ENCODE measurements at regions not wholly inside any gene's neighbourhood (a gene's known extent, or its start where the extent isn't known, plus 50 kb on each side); places are given as distances from the start of the nearest gene placed in this dataset.

- DNase-seq (ENCODE audit: low read depth in 3 of 3): no peak
Observed at GRCh38 chr15:95998935-95999334, 331.6 kb upstream of the NR2F2 start.

DNA sequence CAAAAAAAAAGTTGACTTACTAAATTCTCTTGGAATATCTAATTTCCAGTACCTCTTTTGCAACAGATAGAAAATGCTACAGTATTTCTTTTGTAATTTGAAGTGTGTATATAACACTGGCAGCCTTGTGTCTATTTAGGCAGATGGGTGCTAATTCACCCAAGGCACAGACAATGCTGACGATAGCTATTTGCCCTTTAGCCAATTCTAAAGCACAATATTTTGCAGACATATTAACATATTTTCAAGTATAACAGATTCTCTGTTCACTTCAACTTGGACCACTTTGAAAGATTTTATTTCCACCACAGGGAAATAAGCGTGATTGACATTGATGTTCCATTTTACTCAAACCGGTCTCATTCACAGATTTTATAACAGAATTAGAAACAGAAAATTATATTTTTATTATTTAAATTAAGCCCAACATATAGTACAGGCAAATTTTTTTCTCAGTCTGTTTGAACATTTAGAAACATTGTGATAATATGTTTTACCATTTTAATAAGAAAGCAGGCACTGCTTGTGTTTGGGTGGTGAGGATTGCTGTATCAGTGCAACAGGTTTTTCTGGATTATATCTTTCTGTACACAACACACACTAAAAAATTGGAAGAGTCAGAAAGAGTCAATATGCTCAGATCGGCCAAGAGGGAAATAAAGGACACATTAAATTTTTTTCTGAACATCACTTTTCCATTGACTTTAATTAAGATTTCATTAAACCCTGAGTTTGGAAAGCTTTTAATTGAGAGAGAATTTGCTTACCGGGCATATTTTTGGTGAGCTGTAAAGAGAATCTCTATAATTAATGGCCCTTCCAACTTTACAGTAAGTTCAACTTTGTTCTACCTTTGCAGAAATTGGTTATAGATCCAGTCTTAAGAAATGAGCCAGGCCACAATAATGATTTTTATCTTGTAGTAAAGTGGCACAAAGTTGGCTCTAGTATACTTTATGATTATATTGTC lies 327.3 kb upstream of the NR2F2 start:
- DNase-seq (ENCODE audit: low read depth in 3 of 3): no peak

GRCh38 chr15:96005906-96006305 lies 324.6 kb upstream of the NR2F2 start:
- DNase-seq (ENCODE audit: low read depth in 3 of 3): no peak

GRCh38 chr15:96011136-96011535 lies 319.4 kb upstream of the NR2F2 start:
- DNase-seq (ENCODE audit: low read depth in 3 of 3): no peak

GRCh38 chr15:96014939-96015338 lies 315.6 kb upstream of the NR2F2 start:
- no peak for DNase-seq (ENCODE audit: low read depth in 3 of 3)

DNA sequence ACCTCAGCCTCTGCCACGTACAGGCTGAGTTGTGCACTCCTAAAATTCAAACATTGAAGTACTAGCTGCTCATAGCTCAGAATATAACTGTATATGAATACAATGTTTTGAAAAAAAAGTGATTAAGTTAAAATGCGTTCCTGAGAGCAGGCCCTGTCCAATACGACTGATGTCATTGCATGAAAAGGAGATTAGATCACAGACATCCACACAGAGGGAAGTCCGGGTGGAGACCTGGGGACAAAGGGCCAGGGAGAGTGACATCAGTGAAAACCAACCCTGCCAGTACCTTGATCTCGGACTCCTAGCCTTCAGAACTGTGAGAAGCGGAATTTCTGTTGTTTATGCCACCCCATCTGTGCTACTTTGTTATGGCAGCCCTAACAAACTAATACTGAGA lies 311.4 kb upstream of the NR2F2 start:
- no peak for DNase-seq (ENCODE audit: low read depth in 3 of 3)

DNA sequence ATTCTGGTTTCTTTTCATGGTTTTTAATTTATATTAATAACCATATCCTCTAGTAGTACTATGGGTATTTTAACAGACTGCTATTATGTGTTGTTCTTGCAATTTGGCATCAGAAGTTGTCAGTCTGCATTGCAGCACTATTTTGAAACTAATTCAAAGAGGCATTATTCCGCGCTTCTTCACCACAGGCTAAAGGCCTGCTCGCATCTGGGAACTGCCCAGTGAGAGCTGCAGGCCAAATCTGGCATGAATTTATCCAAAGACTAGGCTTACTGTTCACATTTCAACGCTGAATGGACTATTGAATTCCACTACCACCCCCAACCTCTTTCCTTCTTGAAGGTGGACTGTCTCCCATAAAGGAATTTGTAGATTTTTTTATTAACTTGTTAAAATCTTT lies 310.4 kb upstream of the NR2F2 start:
- DNase-seq (ENCODE audit: low read depth in 3 of 3): no peak

DNA sequence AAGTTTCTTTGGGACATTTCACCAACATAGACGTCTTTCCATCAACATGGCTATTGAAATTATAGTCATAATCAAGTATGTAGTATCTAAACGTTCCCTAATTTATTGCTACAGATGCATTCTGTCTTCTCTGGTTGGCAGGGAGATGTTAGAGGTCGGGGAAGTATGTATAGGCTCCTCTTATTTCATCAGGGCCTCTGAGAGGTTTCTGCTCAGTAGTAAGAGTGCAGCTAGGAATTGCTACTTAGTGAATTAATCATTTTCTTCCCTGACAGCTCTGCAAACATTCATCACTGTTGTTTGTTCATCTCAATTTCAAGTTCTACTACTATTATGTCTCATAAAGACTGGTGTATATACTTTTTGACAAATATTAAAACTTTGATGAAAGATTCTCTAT lies 309.7 kb upstream of the NR2F2 start:
- DNase-seq (ENCODE audit: low read depth in 3 of 3): no peak

- DNase-seq (ENCODE audit: low read depth in 3 of 3): no peak
Observed at GRCh38 chr15:96023081-96023480, 307.4 kb upstream of the NR2F2 start.

DNA sequence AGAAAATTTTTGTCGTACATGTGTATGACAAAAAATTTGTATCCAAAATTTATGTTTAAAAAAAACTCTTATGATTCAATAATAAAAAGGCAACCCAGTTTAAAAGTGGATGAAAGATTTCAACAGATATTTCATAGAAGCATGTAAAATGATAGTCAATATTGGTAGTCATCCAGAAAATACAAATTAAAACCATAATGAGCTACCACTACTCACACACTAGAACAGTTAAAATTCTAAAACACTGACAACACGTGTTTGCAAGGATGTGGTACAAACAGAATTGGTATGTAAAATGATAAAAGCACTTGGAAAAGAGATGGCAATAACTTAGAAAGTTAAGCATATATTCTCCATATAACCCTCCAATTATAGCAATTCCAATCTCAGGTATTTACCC lies 303.0 kb upstream of the NR2F2 start:
- DNase-seq (ENCODE audit: low read depth in 3 of 3): no peak

DNA sequence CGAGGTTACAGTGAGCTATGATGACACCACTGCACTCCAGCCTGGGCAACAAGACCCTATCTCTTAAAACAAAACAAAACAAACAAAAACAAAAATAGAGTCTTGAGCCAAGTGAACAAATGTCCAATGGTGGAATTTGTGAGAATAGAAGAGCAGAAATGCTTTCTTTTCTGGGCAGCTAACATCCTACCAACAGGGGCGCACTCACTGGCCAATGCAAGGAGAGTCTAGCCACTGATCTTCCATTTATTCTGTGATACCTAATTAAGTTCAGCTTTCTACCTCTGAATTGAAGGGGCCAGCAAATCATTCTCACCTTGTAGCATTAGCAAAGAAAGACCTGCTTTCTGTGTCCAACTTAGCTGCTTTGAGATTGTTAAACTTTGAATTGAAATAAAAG lies 301.9 kb upstream of the NR2F2 start:
- no peak for DNase-seq (ENCODE audit: low read depth in 3 of 3)

DNA sequence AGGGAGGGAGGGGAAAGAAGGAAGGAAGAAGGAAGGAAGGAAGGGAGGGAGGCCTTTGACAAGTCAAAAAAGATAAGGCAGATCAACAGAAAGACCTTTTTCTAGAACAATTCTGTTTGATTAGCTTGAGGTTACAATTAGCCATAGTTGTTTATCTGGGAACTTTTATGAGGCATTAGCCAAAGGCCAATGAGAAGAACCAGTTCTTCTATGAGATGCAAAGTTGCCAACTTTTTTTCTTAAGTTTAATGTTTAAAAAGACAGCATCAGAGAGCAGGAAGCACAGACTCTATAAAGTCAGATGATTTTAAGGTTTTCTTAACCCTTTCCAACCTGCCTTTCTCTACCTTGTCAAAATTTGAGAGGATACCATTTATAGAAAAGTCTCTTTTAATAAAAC lies 301.3 kb upstream of the NR2F2 start:
- DNase-seq (ENCODE audit: low read depth in 3 of 3): no peak

DNA sequence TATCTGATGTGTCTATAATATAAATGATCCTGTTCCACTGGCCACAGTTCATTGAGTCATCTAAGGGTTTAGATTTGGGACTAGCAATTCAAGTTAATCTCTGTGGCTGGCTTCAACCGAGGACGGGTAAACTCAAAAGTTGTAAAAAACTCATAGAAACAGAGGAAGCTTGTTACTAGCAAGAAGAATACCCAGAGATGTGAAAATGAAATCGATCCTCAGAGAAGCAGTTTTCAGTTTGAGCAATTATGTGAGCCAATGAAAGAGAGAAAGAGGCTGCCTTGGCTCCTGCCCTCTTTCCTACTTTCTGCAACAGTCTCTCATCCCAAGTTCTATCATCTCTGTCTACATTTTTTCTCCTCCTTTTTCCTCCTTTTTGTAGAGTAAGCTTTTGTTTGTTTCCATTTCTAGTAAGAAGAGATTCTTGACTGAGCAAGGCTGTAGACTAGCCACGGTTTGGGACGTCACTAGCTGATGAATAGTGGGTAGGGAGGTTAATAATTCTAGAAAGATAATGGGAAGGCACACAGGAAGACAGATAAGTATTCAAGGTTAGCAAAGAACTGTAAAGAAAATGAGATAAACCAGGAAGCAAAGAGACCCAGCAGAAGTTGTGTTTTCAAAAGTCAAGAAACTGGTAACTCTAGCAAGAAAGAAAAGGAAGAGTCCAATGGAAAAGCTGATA lies 298.9 kb upstream of the NR2F2 start:
- DNase-seq (ENCODE audit: low read depth in 3 of 3): no peak

- no peak for DNase-seq (ENCODE audit: low read depth in 3 of 3)
Observed at GRCh38 chr15:96035091-96035490, 295.4 kb upstream of the NR2F2 start.

DNA sequence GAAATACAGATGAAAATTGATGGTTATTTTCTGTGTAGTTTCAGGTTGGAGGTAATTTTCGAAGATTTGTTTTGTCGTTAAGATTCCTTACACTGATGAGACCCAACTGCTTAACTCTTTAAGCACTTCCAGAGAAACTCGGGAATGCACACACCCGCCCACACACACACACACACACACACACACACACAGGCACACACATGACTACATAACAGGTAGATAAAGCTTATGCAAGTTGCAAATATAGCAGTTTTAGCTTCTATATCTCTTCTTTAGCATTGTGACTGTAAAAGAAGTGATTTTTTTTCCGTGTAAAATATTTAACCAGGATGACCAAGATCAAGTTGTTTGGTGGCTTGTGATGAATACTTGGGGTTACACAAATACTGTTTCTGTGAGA lies 294.9 kb upstream of the NR2F2 start:
- DNase-seq (ENCODE audit: low read depth in 3 of 3): no peak

- no peak for DNase-seq (ENCODE audit: low read depth in 3 of 3)
Observed at GRCh38 chr15:96037584-96037983, 292.9 kb upstream of the NR2F2 start.

GRCh38 chr15:96038131-96038530 lies 292.4 kb upstream of the NR2F2 start:
- DNase-seq (ENCODE audit: low read depth in 3 of 3): no peak

- DNase-seq (ENCODE audit: low read depth in 3 of 3): no peak
Observed at GRCh38 chr15:96038650-96039049, 291.9 kb upstream of the NR2F2 start.

- DNase-seq (ENCODE audit: low read depth in 3 of 3): no peak
Observed at GRCh38 chr15:96041982-96042733, 288.3 kb upstream of the NR2F2 start.

GRCh38 chr15:96042734-96043224 lies 287.7 kb upstream of the NR2F2 start:
- no peak for DNase-seq (ENCODE audit: low read depth in 3 of 3)

DNA sequence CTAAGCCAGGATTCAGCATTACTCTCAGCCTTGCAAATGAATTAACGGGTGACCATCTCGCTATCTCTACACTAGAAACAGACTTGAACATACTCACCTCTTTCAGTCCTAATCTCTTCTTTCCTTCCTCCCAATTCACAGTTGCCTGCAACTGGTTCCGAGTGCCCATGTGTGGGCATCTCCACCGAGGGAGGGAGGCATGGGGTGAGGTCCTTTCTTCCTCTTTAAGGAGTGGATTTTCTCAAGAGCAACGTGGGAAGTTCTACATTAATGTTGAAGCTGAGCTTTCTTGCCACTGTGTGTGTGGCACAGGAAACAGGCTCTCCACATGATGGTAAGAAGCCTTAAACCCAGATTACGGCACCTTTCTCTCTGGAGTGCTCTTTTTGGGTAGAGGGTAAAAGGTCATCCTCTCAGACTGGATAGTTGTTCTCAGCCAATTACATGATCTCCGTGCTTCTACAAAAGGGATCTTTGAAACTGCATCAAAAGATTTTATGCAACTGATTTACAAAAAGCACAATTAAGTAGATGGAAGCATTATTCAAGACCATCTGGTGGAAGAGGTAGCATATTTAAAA lies 286.8 kb upstream of the NR2F2 start:
- no peak for DNase-seq (ENCODE audit: low read depth in 3 of 3)

Data from stimulated activated CD4-positive, alpha-beta T cell treated with anti-CD3 and anti-CD28 coated beads, TNF-alpha, amount 100 ng/mL, for 48 hours (primary cell).